ENCODE measurements at regions not wholly inside any gene's neighbourhood (a gene's known extent, or its start where the extent isn't known, plus 50 kb on each side); places are given as distances from the start of the nearest gene placed in this dataset.

DNA sequence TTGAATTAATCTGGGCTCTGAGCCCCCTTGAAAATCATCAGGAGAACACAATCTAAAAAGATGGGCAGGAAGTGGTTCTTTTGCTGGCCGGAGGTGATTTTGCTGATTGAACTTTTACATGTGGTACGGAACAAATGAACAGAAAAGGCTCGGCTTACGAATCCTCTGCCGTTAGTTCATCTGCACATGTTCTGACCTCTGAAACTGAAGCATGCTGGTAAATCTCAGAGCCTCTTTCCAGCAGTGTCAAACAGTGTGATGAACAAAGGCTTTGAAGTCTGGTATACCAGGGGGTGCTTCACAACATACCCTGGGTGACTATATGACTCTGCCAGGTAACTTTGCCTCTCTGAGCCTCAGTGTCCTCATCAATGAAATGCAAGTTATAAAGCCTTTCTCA, 194.2 kb upstream of the C1QTNF7 start:
- H3K4me3 ChIP-seq (replicated peaks in 1 of 3; ENCODE audit: low read depth in 2 of 3, low read length in 3 of 3) = peak overlapping the region in 1 of 3 experiments; percentile 60
- peak overlapping the region; percentile 76 for H2AFZ ChIP-seq (ENCODE audit: insufficient read depth, low read depth, low read length, poor library complexity, severe bottlenecking)
- H3K4me1 ChIP-seq (ENCODE audit: control insufficient read depth in 1 of 2, insufficient read depth in 2 of 2, low read length in 2 of 2) = peaks cover 22 to 24% of the 10 kb centered on the region in 2 donors
- H3K36me3 ChIP-seq (replicated peaks in 1 of 2; ENCODE audit: control insufficient read depth in 1 of 2, insufficient read depth in 2 of 2, low read length in 2 of 2) = no peaks in the 10 kb centered on the region
- H4K20me1 ChIP-seq (ENCODE audit: insufficient read depth, low read length) = no peaks in the 10 kb centered on the region
- Mint-ChIP-seq H3K9me3 (no peaks in the 10 kb centered on the region), H3K4me1 (peaks cover 29% of the 10 kb centered on the region), H3K36me3 (no peaks in the 10 kb centered on the region), H3K27ac (peak overlapping the region in 5 of 7 donors; percentile 44 to 79 (median 57)), H3K27me3 (ENCODE audit: low read depth in 3 of 3) (no peaks in the 10 kb centered on the region), H3K4me3 (peak overlapping the region; percentile 71 to 88)
- DNase-seq = peak in 1 of 3 donors; percentile 14
- TF ChIP-seq, protein P1, sequence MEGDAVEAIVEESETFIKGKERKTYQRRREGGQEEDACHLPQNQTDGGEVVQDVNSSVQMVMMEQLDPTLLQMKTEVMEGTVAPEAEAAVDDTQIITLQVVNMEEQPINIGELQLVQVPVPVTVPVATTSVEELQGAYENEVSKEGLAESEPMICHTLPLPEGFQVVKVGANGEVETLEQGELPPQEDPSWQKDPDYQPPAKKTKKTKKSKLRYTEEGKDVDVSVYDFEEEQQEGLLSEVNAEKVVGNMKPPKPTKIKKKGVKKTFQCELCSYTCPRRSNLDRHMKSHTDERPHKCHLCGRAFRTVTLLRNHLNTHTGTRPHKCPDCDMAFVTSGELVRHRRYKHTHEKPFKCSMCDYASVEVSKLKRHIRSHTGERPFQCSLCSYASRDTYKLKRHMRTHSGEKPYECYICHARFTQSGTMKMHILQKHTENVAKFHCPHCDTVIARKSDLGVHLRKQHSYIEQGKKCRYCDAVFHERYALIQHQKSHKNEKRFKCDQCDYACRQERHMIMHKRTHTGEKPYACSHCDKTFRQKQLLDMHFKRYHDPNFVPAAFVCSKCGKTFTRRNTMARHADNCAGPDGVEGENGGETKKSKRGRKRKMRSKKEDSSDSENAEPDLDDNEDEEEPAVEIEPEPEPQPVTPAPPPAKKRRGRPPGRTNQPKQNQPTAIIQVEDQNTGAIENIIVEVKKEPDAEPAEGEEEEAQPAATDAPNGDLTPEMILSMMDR (IDR thresholded peaks at IDR 0.05) = no peak
- H3K79me2 ChIP-seq (ENCODE audit: insufficient read depth, low read length) = no peaks in the 10 kb centered on the region
- intact Hi-C loops (cut with micrococcal nuclease) = loop anchor here in 1 of 2 donors (5.0 kb wide), 1 partner anchor 224 kb away; no protein-coding TSS in a partner anchor
- H3K27me3 ChIP-seq (ENCODE audit: control insufficient read depth in 2 of 2, insufficient read depth in 2 of 2, low read length in 2 of 2) = no peaks in the 10 kb centered on the region
- WGBS (ENCODE audit: insufficient coverage) = 3% methylated on average over 5 of the region's 5 CpGs
- peak overlapping the region in 1 of 2 donors; percentile 54 for H3K27ac ChIP-seq (ENCODE audit: low read depth in 1 of 2, low read length in 2 of 2)
- no peaks in the 10 kb centered on the region for H3K9me3 ChIP-seq (replicated peaks in 1 of 2; ENCODE audit: control insufficient read depth in 1 of 2, insufficient read depth in 1 of 2, low read length in 2 of 2)
- H3K4me2 ChIP-seq (replicated peaks; ENCODE audit: extremely low read depth, low read length, poor library complexity, severe bottlenecking) = peak overlapping the region; percentile 71
- no peak overlapping the region for H3K9ac ChIP-seq (ENCODE audit: insufficient read depth, low read length, poor library complexity, severe bottlenecking)

DNA sequence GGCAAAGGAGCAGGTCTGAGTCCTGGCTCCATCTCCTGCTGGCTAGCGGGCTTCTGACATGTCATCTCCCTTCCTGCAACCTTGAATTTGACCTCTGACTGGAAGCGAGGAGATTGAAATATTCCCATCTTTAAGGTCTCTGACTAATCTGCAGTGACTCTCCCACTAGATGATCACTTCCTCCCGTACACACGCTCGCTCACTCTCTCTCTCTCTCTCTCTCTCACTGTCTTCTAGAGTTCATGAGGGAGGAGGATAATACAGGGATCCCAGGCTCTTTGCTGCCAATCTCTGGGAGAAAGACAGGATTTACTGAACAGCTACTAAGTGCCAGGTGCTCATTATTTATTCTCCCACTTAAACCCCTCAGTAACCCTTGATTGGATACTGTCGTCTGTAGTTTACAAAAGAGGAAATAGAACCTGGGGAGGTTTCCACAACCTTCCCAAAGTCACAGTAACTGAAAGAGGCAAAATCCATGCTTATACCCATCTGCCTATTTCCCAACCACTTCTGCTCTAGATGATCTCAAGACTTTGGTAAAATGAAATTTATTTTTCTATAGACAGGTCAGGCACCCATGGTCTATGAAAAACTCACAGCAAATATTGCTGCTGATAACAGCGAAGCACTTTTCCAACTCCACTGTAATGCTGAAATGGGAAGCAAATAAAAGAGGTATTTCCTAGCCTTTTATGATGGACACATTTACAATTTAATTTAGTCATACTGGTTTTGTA, 193.5 kb upstream of the C1QTNF7 start:
- peak overlapping the region; percentile 44 to 80 (median 76) for H3K27ac Mint-ChIP-seq
- H3K9me3 Mint-ChIP-seq = no peaks in the 10 kb centered on the region
- intact Hi-C loops (cut with micrococcal nuclease) = loop anchor here in 1 of 2 donors (5.0 kb wide), 1 partner anchor 223 kb away; no protein-coding TSS in a partner anchor
- peak overlapping the region in 2 of 3 experiments; percentile 33 to 60 for H3K4me3 ChIP-seq (replicated peaks in 1 of 3; ENCODE audit: low read depth in 2 of 3, low read length in 3 of 3)
- no peaks in the 10 kb centered on the region for H3K79me2 ChIP-seq (ENCODE audit: insufficient read depth, low read length)
- H3K4me2 ChIP-seq (replicated peaks; ENCODE audit: extremely low read depth, low read length, poor library complexity, severe bottlenecking) = peak overlapping the region; percentile 71
- H3K4me1 ChIP-seq (ENCODE audit: control insufficient read depth in 1 of 2, insufficient read depth in 2 of 2, low read length in 2 of 2) = peaks cover 22 to 24% of the 10 kb centered on the region in 2 donors
- peak overlapping the region; percentile 71 to 88 for H3K4me3 Mint-ChIP-seq
- H3K9ac ChIP-seq (ENCODE audit: insufficient read depth, low read length, poor library complexity, severe bottlenecking) = no peak overlapping the region
- H2AFZ ChIP-seq (ENCODE audit: insufficient read depth, low read depth, low read length, poor library complexity, severe bottlenecking) = peak overlapping the region; percentile 25
- H4K20me1 ChIP-seq (ENCODE audit: insufficient read depth, low read length) = no peaks in the 10 kb centered on the region
- H3K36me3 Mint-ChIP-seq = no peaks in the 10 kb centered on the region
- TF ChIP-seq, protein P1 (IDR thresholded peaks at IDR 0.05) = no peak
- peak overlapping the region in 1 of 2 donors; percentile 54 for H3K27ac ChIP-seq (ENCODE audit: low read depth in 1 of 2, low read length in 2 of 2)
- H3K27me3 Mint-ChIP-seq (ENCODE audit: low read depth in 3 of 3) = no peaks in the 10 kb centered on the region
- WGBS (ENCODE audit: insufficient coverage) = 0% methylated on average over 1 of the region's 7 CpGs
- H3K4me1 Mint-ChIP-seq = peaks cover 33% of the 10 kb centered on the region
- H3K9me3 ChIP-seq (replicated peaks in 1 of 2; ENCODE audit: control insufficient read depth in 1 of 2, insufficient read depth in 1 of 2, low read length in 2 of 2) = no peaks in the 10 kb centered on the region
- no peaks in the 10 kb centered on the region for H3K36me3 ChIP-seq (replicated peaks in 1 of 2; ENCODE audit: control insufficient read depth in 1 of 2, insufficient read depth in 2 of 2, low read length in 2 of 2)
- DNase-seq = peak; percentile 62 to 92 (median 71)
- no peaks in the 10 kb centered on the region for H3K27me3 ChIP-seq (ENCODE audit: control insufficient read depth in 2 of 2, insufficient read depth in 2 of 2, low read length in 2 of 2)

Measured in CD14-positive monocyte (primary cell).